PC-9 (cell line): ENCODE measurements at regions not wholly inside any gene's neighbourhood (a gene's known extent, or its start where the extent isn't known, plus 50 kb on each side); places are given as distances from the start of the nearest gene placed in this dataset.

ENCODE experiments used
- CTCF ChIP-seq: fragments of 200-600 bp; sonication (generic); conservative IDR thresholded peaks from 2 replicates; pipeline ENCODE4 v1.6.1; 2017; ENCODE audit warnings: mixed run types, antibody characterized with exemption, mild to moderate bottlenecking, moderate library complexity
- EZH2 ChIP-seq: fragments of 200-600 bp; sonication (generic); IDR thresholded peaks from 2 replicates; pipeline ENCODE4 v1.8.0; 2017; ENCODE audit warnings: antibody characterized with exemption, low read depth

- TF ChIP-seq CTCF (no peak), EZH2 (no peak)
These were observed 241.4 kb upstream of the RPS23 start for GRCh38 chr5:82519558-82519957.
